ENCODE measurements at regions not wholly inside any gene's neighbourhood (a gene's known extent, or its start where the extent isn't known, plus 50 kb on each side); places are given as distances from the start of the nearest gene placed in this dataset.

GRCh38 chr10:43965918-43966570 is 317.4 kb upstream of the ZNF32 start:
- no peak for DNase-seq
- intact Hi-C loops (cut with DNase I), result no loop called here

- DNase-seq, result no peak
- intact Hi-C loops (cut with DNase I), result no loop called here
Measured at GRCh38 chr10:43965033-43965917, 316.6 kb upstream of the ZNF32 start.

- intact Hi-C loops (cut with DNase I), result no loop called here
- no peak for DNase-seq
Measured at GRCh38 chr10:43964486-43964885, 315.8 kb upstream of the ZNF32 start.

- DNase-seq, result peak in 1 of 10 donors; percentile 80
- intact Hi-C loops (cut with DNase I), result no loop called here
Measured at GRCh38 chr10:43963793-43964425, 315.2 kb upstream of the ZNF32 start.

GRCh38 chr10:43963379-43963778 is 314.7 kb upstream of the ZNF32 start:
- no peak for DNase-seq
- intact Hi-C loops (cut with DNase I), result no loop called here

- no peak for DNase-seq
Measured at GRCh38 chr10:43962346-43963191, 313.9 kb upstream of the ZNF32 start.

GRCh38 chr10:43961523-43962345 is 313.1 kb upstream of the ZNF32 start:
- intact Hi-C loops (cut with DNase I), result no loop called here
- no peak for DNase-seq

More at GRCh38 chr10:43962346-43963191, 313.9 kb upstream of the ZNF32 start:
- intact Hi-C loops (cut with DNase I), result no loop called here

- DNase-seq, result no peak
- intact Hi-C loops (cut with DNase I), result no loop called here
Measured at GRCh38 chr10:43960981-43961380, 312.3 kb upstream of the ZNF32 start.

GRCh38 chr10:43960477-43960876 is 311.8 kb upstream of the ZNF32 start:
- no peak for DNase-seq
- intact Hi-C loops (cut with DNase I), result no loop called here

- intact Hi-C loops (cut with DNase I), result no loop called here
- DNase-seq, result no peak
Measured at GRCh38 chr10:43960135-43960415, 311.4 kb upstream of the ZNF32 start.

GRCh38 chr10:43959364-43960134 is 310.9 kb upstream of the ZNF32 start:
- intact Hi-C loops (cut with DNase I), result no loop called here
- DNase-seq, result no peak

- intact Hi-C loops (cut with DNase I), result no loop called here
- no peak for DNase-seq
Measured at GRCh38 chr10:43958964-43959363, 310.3 kb upstream of the ZNF32 start.

GRCh38 chr10:43958071-43958432 is 309.4 kb upstream of the ZNF32 start:
- no peak for DNase-seq
- intact Hi-C loops (cut with DNase I), result no loop called here

GRCh38 chr10:43957267-43958070 is 308.8 kb upstream of the ZNF32 start:
- DNase-seq, result no peak
- intact Hi-C loops (cut with DNase I), result no loop called here

- no peak for DNase-seq
- intact Hi-C loops (cut with DNase I), result no loop called here
Measured at GRCh38 chr10:43955978-43956377, 307.3 kb upstream of the ZNF32 start.

- no peak for DNase-seq
- intact Hi-C loops (cut with DNase I), result no loop called here
Measured at GRCh38 chr10:43955002-43955596, 306.4 kb upstream of the ZNF32 start.

GRCh38 chr10:43953672-43954071 is 305.0 kb upstream of the ZNF32 start:
- intact Hi-C loops (cut with DNase I), result no loop called here
- DNase-seq, result no peak

GRCh38 chr10:43952760-43953159 is 304.1 kb upstream of the ZNF32 start:
- intact Hi-C loops (cut with DNase I), result no loop called here
- DNase-seq, result no peak

Measured in posterior cingulate gyrus (tissue), 11 donors.